ENCODE measurements at regions not wholly inside any gene's neighbourhood (a gene's known extent, or its start where the extent isn't known, plus 50 kb on each side); places are given as distances from the start of the nearest gene placed in this dataset.

DNA sequence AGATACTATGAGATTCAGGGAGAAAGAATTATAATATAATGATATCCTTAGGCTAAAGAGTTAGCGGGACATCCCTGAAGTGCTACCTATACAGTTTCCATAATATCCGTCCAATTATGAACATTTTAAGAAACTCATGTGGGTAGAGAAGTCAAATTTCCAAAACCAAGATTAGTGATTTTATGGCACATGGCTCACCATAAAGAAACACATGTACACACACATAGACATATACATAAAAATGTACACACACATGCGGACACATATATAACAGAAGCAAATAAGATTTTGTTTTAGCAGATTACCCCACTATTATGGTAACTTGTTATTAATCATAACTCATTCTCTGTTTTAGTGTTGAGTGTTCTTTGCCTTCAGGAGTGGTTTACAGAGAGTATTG, 566.7 kb upstream of the NEGR1 start:
- no CpG with 5 or more reads among the region's 3 CpGs for WGBS (ENCODE audit: insufficient coverage)
- Mint-ChIP-seq H3K4me3 (no peak overlapping the region), H3K27ac (no peak overlapping the region), H3K9me3 (peaks cover 0 to 3% (median 0%) of the 10 kb centered on the region in 7 donors), H3K36me3 (no peaks in the 10 kb centered on the region), H3K27me3 (ENCODE audit: low read depth in 3 of 3) (peaks cover 0 to under 1% (median 0%) of the 10 kb centered on the region in 3 donors), H3K4me1 (peaks cover 4% of the 10 kb centered on the region)
- no peak overlapping the region for H3K9ac ChIP-seq (ENCODE audit: insufficient read depth, low read length, poor library complexity, severe bottlenecking)
- no peaks in the 10 kb centered on the region for H3K4me1 ChIP-seq (ENCODE audit: control insufficient read depth in 1 of 2, insufficient read depth in 2 of 2, low read length in 2 of 2)
- H4K20me1 ChIP-seq (ENCODE audit: insufficient read depth, low read length): no peaks in the 10 kb centered on the region
- no peaks in the 10 kb centered on the region for H3K79me2 ChIP-seq (ENCODE audit: insufficient read depth, low read length)
- no peaks in the 10 kb centered on the region for H3K36me3 ChIP-seq (replicated peaks in 1 of 2; ENCODE audit: control insufficient read depth in 1 of 2, insufficient read depth in 2 of 2, low read length in 2 of 2)
- H3K9me3 ChIP-seq (replicated peaks in 1 of 2; ENCODE audit: control insufficient read depth in 1 of 2, insufficient read depth in 1 of 2, low read length in 2 of 2): no peaks in the 10 kb centered on the region
- H3K27me3 ChIP-seq (ENCODE audit: control insufficient read depth in 2 of 2, insufficient read depth in 2 of 2, low read length in 2 of 2): no peaks in the 10 kb centered on the region
- no peak overlapping the region for H3K4me2 ChIP-seq (replicated peaks; ENCODE audit: extremely low read depth, low read length, poor library complexity, severe bottlenecking)
- TF ChIP-seq, protein P1, sequence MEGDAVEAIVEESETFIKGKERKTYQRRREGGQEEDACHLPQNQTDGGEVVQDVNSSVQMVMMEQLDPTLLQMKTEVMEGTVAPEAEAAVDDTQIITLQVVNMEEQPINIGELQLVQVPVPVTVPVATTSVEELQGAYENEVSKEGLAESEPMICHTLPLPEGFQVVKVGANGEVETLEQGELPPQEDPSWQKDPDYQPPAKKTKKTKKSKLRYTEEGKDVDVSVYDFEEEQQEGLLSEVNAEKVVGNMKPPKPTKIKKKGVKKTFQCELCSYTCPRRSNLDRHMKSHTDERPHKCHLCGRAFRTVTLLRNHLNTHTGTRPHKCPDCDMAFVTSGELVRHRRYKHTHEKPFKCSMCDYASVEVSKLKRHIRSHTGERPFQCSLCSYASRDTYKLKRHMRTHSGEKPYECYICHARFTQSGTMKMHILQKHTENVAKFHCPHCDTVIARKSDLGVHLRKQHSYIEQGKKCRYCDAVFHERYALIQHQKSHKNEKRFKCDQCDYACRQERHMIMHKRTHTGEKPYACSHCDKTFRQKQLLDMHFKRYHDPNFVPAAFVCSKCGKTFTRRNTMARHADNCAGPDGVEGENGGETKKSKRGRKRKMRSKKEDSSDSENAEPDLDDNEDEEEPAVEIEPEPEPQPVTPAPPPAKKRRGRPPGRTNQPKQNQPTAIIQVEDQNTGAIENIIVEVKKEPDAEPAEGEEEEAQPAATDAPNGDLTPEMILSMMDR (IDR thresholded peaks at IDR 0.05): no peak
- H3K4me3 ChIP-seq (replicated peaks in 1 of 3; ENCODE audit: low read depth in 2 of 3, low read length in 3 of 3): no peak overlapping the region
- no peak overlapping the region for H2AFZ ChIP-seq (ENCODE audit: insufficient read depth, low read depth, low read length, poor library complexity, severe bottlenecking)
- no peak overlapping the region for H3K27ac ChIP-seq (ENCODE audit: low read depth in 1 of 2, low read length in 2 of 2)
- intact Hi-C loops (cut with micrococcal nuclease): no loop called here
- DNase-seq: no peak

DNA sequence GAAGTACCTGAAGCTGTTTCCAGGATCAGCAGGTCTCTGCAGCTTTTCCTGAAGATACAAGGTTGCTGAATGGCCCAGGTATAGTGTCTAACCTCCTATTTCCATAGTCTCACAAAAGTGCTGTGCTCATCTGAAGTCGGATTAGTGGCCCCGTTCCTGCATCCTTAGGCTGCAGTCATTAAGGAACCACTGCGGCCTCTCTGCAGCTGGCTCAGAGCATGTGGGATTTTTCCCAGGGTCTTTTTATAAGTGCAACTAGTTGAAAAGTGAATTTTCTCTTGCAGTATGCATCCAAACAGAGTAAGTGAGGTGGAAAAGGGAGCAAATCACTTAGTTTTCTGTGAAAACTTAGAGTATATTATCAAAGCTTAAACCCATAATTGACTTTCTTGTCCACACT, 565.3 kb upstream of the NEGR1 start:
- H3K36me3 Mint-ChIP-seq: no peaks in the 10 kb centered on the region
- peak overlapping the region in 1 of 7 donors; percentile 55 for H3K27ac Mint-ChIP-seq
- Histone ChIP-seq H3K36me3 (replicated peaks in 1 of 2; ENCODE audit: control insufficient read depth in 1 of 2, insufficient read depth in 2 of 2, low read length in 2 of 2) (no peaks in the 10 kb centered on the region), H3K4me3 (replicated peaks in 1 of 3; ENCODE audit: low read depth in 2 of 3, low read length in 3 of 3) (no peak overlapping the region), H2AFZ (ENCODE audit: insufficient read depth, low read depth, low read length, poor library complexity, severe bottlenecking) (no peak overlapping the region), H3K4me1 (ENCODE audit: control insufficient read depth in 1 of 2, insufficient read depth in 2 of 2, low read length in 2 of 2) (no peaks in the 10 kb centered on the region), H3K9ac (ENCODE audit: insufficient read depth, low read length, poor library complexity, severe bottlenecking) (no peak overlapping the region), H3K27me3 (ENCODE audit: control insufficient read depth in 2 of 2, insufficient read depth in 2 of 2, low read length in 2 of 2) (no peaks in the 10 kb centered on the region), H3K4me2 (replicated peaks; ENCODE audit: extremely low read depth, low read length, poor library complexity, severe bottlenecking) (no peak overlapping the region), H3K79me2 (ENCODE audit: insufficient read depth, low read length) (no peaks in the 10 kb centered on the region), H3K27ac (ENCODE audit: low read depth in 1 of 2, low read length in 2 of 2) (no peak overlapping the region), H3K9me3 (replicated peaks in 1 of 2; ENCODE audit: control insufficient read depth in 1 of 2, insufficient read depth in 1 of 2, low read length in 2 of 2) (no peaks in the 10 kb centered on the region), H4K20me1 (ENCODE audit: insufficient read depth, low read length) (no peaks in the 10 kb centered on the region)
- intact Hi-C loops (cut with micrococcal nuclease): no loop called here
- TF ChIP-seq, protein P1 (IDR thresholded peaks at IDR 0.05): no peak
- H3K27me3 Mint-ChIP-seq (ENCODE audit: low read depth in 3 of 3): no peaks in the 10 kb centered on the region
- H3K4me3 Mint-ChIP-seq: no peak overlapping the region
- peaks cover 0 to 1% (median 0%) of the 10 kb centered on the region in 7 donors for H3K9me3 Mint-ChIP-seq
- no peak for DNase-seq
- peaks cover 4% of the 10 kb centered on the region for H3K4me1 Mint-ChIP-seq
- WGBS (ENCODE audit: insufficient coverage): 100% methylated on average over 3 of the region's 3 CpGs
